Right ventricle myocardium superior (tissue), 1 donor: ENCODE measurements at regions not wholly inside any gene's neighbourhood (a gene's known extent, or its start where the extent isn't known, plus 50 kb on each side); places are given as distances from the start of the nearest gene placed in this dataset.

ENCODE experiments used
- ATAC-seq: fragments of 200-7000 bp; cut with Tn5 transposase; one replicate; pipeline ENCODE4 v1.9.1; 2020; ENCODE audit warnings: mild to moderate bottlenecking; ENCODE audit not compliant: poor library complexity
- DNase-seq: peaks from one replicate; pipeline ENCODE4 v3.0.0-alpha.2; 2020
- intact Hi-C: fragments of 100-400 bp; cut with DNase I; formaldehyde crosslinking; loops from one replicate; pipeline ENCODE4 v1.11.2; 2022
- donor health status: DM: no; HTN: yes; CAD: no; lungs with severe emphysema.

GRCh38 chr6:105628156-105628860 is 225.4 kb upstream of the PREP start:
- no peak for DNase-seq
- ATAC-seq, result peak; percentile 12
- intact Hi-C loops, result no loop called here

GRCh38 chr6:105626295-105627158 is 223.6 kb upstream of the PREP start:
- intact Hi-C loops, result no loop called here
- no peak for DNase-seq

DNA sequence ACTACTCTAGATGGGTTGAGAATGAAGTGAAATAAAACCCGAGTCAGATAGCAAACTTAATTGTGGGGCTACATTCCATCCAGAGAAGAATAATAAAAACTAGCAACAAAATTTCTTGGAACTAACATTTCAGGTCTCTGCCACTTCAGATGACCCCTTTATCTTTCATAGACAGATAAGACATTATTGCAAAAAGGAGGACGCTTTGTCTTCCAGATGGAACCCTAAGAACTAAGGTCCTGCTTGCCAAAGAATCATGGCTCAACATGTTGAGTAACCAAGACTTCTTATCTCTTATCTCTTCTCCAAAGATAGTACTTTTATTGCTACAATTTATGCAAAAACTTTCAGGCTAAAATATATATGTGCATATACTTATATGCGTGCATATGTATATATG is 221.1 kb upstream of the PREP start:
- DNase-seq (no peak), ATAC-seq (peak; percentile 22)
- intact Hi-C loops, result no loop called here

More at GRCh38 chr6:105626295-105627158, 223.6 kb upstream of the PREP start:
- ATAC-seq, result no peak

DNA sequence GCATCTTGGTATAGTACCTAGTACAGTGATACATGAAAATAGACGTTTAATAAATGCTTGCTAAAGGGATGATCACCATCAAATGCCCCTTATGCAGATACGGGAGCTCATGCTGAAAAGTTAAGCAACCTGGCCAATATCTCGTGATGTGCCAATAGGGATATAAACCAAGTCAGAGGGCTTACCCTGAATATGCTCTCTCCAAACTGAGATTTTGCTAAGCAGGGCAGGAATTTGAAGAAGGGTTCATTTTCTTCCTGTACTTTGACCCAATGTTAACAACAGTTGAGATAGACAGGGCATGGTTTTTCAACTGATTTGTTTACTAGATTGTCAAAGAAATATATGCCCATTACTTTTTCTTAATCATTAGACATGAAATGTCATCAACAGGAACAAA is 219.3 kb upstream of the PREP start:
- no peak for ATAC-seq

GRCh38 chr6:105621564-105622175 is 218.8 kb upstream of the PREP start:
- no peak for ATAC-seq
- intact Hi-C loops, result no loop called here
- DNase-seq, result no peak

More for the DNA sequence above, 219.3 kb upstream of the PREP start:
- DNase-seq, result no peak
- intact Hi-C loops, result no loop called here

DNA sequence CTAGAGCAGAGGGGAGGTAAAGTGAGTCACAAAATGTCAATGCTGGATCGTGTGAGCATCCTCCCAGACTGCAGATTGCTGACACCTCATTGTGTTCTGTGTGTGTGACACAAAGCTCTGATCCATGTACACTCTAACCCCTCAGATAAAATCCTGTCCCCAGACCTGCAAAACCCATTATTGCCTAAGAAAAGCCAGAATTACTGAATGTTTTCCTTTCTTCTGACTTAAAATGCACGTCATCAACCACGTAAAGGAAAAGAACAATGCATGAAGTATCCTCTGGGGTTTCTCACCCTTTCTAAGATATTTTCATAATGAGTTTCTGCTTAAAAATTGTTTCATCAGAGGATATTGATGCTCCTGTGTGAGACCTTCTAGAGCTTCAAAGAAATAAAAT is 218.0 kb upstream of the PREP start:
- DNase-seq (no peak), ATAC-seq (no peak)
- intact Hi-C loops, result no loop called here

- ATAC-seq (no peak), DNase-seq (no peak)
- intact Hi-C loops, result no loop called here
Measured at GRCh38 chr6:105619971-105620741, 217.3 kb upstream of the PREP start.

- no peak for DNase-seq
- intact Hi-C loops, result no loop called here
Measured at GRCh38 chr6:105618247-105618646, 215.4 kb upstream of the PREP start.

DNA sequence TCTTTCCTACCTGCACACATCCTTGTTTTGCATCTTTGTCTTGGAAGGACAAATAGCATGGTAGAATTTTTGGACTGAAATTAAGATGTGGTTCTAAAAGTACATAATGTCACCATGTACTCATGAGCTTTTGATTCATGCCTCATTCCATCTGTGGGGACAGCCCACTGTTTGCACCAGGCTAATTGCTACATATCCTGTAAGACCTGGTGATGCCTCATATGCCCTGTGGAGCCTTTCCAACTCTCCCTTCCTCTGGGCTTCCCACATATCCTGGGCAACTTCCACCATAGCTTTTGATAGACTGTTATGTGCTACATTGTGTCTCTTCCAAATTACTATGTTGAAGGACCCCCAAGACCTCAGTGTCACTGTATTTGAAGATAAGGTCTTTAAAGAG is 213.6 kb upstream of the PREP start:
- intact Hi-C loops, result no loop called here
- DNase-seq (no peak), ATAC-seq (no peak)

More at GRCh38 chr6:105618247-105618646, 215.4 kb upstream of the PREP start:
- ATAC-seq, result no peak

DNA sequence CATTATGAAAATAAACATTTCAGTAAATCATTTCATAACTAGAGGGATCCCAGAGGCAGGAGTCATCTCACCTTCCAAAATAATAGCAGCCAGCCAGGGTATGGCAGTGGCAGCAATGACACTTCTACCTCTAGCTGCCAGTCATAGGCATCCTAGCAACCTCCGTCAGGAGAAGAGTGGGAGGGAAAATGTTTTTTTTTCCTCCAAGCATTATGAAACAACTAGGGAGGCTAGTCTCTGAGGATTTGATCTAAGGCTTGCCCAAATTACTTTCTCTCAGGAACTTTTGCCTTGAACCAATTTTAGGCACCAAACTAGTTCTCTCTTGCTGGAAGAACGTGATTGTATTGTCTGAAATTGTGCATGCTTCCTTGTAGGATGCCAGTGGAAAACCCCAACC is 208.7 kb upstream of the PREP start:
- intact Hi-C loops, result no loop called here
- DNase-seq, result no peak
- no peak for ATAC-seq

DNA sequence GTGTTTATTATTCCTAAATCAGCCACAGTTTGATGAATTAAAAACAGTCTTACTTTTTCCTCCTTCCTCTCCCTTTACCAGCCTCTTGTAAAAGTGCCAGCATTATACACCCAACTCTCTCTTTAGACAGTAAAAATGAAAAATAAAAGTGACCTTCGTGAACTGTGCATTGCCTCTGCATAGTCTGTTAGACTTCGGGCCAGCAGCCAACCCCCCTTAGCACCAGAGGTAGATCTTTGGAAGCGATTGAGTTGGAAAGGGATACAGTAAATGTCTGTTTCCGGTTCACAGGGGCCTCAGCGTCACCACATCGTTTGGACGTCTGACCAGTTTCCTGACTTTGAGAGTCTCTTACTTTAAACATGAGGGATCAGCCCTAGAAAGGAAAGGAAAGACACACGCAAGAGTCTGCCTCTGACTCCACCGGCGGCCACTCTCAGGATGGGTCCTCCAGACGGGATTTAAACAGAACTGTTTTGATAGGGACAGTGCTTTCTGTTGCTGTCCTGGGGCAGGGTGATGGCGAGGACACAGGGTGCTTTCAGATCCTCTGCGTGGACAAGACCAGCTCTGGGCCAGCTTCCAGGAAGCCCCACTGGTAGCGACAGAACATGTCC is 206.6 kb upstream of the PREP start:
- peak; percentile 47 for DNase-seq
- ATAC-seq, result peak; percentile 39

DNA sequence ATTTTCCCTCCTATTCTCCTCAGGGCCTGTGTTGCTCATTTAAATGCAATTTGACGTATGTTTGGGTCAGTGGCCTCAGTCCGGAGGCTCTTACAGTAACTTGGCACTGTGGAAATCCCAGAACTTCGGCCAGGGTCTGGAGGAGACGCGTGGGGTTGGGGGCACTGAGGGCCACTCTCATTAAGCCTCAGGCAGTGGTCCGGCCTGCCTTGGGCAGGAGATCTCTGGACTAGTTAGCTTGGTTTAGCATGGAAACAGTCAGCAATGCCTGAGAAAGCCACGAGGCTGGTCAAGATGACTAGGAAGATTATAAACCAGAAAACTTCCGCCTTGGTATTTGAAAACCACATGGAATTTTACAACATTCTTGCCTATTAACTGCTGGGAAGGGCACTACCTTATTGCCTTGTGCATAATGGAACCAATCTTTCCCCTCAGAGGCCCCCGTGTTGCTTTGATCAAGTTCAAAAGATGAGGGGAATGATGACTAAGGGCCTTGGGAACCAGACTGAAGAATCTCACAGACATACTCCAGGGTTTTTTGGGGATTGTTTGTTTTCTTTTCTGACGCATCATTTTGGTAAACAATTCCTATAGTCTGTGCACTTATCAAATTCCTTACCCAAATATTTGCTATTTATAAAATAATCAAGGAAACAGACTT is 206.0 kb upstream of the PREP start:
- intact Hi-C loops, result no loop called here
- ATAC-seq (no peak), DNase-seq (no peak)

More for the DNA sequence above, 206.6 kb upstream of the PREP start:
- intact Hi-C loops, result no loop called here

- ATAC-seq (no peak), DNase-seq (no peak)
- intact Hi-C loops, result no loop called here
Measured at GRCh38 chr6:105607636-105608621, 205.0 kb upstream of the PREP start.

- intact Hi-C loops, result no loop called here
- ATAC-seq (no peak), DNase-seq (no peak)
Measured at GRCh38 chr6:105606831-105607463, 204.1 kb upstream of the PREP start.

DNA sequence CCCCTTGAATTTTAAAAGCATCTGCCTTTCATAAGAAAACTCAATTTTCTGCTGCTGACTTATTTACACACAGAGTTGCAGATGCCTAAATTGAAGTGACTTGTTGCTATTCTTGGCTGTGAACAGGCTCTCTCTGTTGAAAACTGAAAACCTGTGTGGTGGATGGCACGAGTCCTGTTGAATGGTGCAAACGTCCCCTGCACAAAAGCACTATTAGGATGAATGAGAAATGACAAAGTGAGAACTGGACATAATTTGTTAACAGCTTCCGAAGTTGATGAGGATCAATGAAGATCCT is 201.7 kb upstream of the PREP start:
- no peak for DNase-seq
- peak; percentile 26 for ATAC-seq
- intact Hi-C loops, result no loop called here

DNA sequence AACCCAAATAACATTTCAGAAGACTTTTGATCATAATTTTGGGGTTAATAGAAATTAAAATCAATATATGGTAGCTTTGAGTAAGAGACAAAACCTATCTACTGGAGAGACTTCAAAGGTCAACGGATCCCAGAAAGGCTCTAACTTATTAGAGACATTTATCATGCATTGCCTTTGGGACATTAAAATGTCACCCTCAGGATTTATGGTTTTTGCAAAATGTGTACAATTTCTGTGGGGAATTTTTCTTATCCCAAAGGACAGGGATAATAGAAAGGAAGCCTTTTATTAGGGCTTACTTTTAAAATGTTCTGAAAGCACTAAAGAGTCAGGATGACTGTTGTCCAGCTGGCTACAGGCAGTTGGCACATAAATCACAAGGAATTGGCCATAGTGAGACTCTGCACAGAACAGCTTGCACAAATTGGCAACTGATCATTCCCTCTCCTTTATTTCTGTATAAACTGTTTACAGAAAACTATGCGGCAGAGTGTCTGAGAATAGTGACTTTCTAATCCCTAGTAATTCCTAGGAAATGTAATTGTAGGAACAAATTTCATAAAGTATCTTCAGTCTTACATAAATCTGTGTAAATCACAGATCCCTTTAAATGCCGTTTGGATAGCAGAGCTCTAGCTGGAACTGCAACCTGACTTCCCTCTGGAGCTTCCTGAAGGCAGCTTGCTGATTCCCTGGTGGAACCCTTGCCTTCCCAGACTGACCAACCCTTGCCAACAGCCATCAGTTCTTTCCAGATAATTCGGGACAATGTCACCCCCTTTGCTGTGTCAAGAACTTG is 201.1 kb upstream of the PREP start:
- ATAC-seq (peak; percentile 50), DNase-seq (no peak)
- intact Hi-C loops, result no loop called here
